ENCODE measurements at regions not wholly inside any gene's neighbourhood (a gene's known extent, or its start where the extent isn't known, plus 50 kb on each side); places are given as distances from the start of the nearest gene placed in this dataset.

- DNase-seq = no peak
These were observed 323.3 kb upstream of the TLE3 start for GRCh38 chr15:70420948-70421482.

GRCh38 chr15:70420086-70420947 is 322.6 kb upstream of the TLE3 start:
- DNase-seq = no peak

GRCh38 chr15:70418943-70419342 is 321.2 kb upstream of the TLE3 start:
- no peak for DNase-seq

- no peak for DNase-seq
These were observed 319.8 kb upstream of the TLE3 start for GRCh38 chr15:70417535-70417934.

DNA sequence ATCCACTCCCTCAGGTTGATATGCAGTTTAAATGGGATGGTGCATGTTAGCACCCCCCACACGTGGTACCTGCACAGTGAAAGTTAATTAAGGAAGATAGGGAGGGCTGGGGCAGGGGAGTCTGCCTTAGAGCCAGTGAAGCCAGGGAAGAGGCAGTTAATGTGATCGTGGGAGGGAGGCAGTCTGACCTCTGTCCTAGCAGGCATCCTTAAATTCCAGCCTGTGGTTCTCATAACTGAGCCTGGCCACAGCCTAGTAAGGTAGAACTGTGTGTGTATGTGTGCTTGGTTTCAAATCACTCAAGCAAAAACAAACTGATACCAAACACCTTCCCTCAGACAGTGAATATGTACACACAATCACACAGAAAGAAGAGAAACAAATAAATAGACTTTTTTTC is 319.1 kb upstream of the TLE3 start:
- no peak for DNase-seq

DNA sequence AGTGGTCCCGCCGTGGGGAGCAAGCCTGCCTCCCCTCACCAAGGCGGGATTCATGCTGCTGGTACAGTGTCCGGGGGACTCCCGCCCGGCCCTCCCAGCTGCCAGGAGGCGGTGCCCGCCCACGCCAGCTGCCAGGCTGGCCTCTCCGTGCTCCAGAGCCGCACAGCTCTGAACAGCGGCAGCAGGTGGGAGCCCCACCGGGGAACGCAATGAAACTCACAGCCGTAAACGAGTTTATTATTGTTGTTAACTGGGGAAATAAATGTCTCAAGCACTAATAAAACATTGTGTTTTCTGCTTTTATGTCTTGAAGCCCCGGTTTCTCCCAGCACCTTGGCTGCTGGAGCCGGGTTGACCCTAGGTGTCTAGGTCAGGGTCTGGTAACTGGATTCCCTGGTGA is 317.7 kb upstream of the TLE3 start:
- no peak for DNase-seq

GRCh38 chr15:70414626-70415025 is 316.9 kb upstream of the TLE3 start:
- DNase-seq = no peak

DNA sequence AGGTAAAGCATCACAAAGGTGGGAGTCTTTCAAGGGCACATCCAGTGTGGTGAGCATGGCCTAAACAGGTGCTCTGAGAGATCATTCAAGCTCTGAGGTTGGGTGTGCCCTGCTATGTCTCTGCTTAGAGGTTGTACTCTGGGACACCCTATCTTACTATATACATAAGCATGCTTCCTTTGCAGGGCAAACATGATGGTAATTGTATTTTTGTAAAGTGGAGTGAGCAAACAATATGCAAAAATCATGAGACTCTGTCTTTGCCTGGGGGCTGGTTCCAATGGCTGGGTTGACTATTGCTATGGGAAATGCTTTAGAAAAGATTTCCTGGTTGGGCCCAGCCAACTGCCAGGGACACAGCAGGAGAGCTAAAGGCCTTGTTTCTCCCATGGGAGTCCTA is 315.1 kb upstream of the TLE3 start:
- no peak for DNase-seq

DNA sequence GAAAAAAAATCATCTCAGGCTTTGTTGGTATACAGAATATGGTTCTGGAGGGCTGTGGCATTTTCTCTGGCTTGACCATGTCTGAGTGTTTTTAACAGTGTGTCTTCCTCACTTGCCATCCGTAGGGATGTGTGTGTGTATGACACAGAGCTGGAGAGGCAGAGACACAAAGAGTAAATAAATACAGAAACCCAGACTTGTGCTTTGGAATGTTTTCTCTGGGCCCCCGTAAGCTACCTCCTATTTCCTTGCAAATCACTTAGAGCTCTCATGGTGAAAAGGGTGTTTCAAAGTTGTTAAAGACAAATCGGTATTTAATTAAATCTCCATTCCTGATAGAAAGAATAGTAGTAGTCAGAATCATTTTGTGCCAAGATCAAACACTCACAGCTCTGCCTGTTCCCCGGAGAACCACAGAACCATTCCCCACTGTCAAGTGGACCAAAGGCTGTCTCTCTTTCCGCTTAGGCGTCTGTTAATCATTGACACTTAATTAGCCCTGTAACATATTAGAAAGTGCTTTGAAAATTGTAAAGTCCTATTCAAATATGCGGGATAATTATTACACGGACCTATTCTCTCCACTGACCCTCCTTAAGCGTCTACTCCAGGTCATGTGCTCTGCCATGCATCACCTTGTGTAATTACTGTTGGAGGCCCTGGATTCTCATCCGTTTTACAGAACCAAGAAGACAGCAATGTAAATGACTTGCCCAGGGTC is 313.6 kb upstream of the TLE3 start:
- no peak for DNase-seq

DNA sequence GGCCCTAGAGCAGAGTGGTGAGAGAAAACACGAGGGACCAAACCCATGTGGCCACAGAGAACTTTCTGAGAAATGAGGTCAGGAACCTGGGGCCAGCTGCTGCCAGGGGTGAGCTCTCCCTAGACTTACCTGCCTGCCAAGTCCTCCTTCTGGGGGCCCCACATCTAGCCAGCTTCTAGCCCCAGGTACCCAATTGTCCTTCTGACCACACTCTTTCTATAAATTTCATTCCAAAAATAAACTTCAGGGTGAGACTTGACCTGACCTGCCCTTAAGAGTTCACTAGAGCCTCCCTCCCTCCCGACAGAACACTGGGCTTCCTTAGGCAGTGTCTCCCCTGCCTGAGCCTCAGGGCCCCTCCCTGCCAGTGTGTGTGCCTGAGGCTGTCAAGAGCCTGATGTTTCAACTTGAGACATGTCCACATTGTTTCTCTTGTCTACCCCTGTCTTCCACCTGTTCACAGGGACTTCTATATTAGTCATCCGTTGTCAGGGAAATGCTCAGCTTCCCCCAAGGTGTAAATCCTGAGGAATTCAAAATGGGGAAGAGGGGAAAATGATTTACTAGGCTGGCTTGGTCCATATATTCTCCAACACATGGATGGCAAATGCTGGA is 312.8 kb upstream of the TLE3 start:
- DNase-seq = peak; percentile 66

DNA sequence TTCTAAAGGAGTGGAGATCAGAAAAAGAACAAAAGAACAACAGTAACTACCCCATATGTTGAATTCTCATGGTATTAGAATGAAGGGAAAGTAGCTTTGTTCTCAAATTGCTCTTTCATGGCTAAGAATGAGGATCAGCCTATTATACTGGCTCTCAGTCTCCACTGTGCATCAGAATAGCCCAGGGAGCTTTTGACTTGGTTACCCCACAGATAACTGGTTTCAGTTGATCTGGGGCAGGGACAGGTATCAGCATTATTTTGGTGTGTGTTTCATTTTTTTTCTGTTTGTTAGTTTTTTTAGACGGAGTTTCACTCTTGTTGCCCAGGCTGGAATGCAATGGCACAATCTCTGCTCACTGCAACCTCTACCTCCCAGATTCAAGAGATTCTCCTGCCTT is 311.7 kb upstream of the TLE3 start:
- DNase-seq = no peak

DNA sequence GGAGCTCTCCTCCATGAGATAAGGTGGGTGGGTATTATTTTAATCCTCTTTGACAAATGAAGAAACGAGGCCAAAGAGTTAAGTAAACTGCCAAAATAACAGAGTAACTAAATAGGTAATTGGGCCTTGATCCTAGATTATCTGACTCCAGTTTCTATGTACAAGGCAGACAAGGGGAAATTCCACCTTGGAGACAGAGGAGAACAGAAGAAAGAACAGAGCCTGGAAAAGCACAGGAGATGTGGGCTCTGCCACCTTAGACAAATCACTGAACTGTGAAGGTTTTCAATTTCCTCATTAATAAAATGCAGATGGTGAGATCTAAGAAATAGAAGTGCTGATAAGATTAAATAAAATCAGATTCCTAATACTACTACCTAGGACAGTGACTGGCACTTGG is 310.2 kb upstream of the TLE3 start:
- no peak for DNase-seq

GRCh38 chr15:70407336-70407670 is 309.6 kb upstream of the TLE3 start:
- DNase-seq = no peak

DNA sequence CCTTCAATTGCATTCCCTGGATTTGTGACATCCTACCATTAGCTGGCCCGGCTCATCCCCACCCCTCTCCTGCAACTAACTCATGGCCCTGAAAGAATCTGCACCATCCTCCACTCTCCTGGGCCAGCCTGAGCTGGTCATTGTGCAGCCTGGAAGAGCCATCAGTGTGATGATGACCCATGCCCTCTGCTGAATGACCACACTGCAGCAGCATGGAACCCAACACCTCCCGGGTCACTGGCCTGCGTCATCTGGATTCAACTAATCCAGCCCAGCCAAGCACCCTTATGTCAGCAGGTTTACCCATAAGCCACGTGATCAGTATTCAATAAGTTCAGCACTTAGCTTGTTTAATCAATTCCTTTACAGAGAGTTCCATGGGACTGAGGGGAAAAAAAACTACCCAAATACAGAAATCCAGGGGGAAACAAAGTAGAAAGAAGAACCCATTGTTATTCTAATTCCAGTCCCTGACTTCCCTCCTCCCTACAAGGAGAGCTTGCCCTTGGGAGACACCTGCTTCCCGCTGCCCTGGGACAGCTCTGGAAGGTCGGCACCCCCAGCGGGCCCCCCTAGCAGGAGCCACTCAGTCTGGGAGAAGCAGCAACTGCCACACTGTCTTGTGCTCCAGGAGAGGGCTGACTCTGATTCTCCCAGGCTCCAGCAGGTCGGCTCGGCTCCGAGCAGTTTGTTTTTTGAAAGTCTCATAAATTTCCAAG is 309.1 kb upstream of the TLE3 start:
- DNase-seq = no peak

- DNase-seq = no peak
These were observed 304.0 kb upstream of the TLE3 start for GRCh38 chr15:70401709-70402108.

GRCh38 chr15:70400766-70401541 is 303.2 kb upstream of the TLE3 start:
- no peak for DNase-seq

- DNase-seq = no peak
These were observed 301.5 kb upstream of the TLE3 start for GRCh38 chr15:70399204-70399603.

DNA sequence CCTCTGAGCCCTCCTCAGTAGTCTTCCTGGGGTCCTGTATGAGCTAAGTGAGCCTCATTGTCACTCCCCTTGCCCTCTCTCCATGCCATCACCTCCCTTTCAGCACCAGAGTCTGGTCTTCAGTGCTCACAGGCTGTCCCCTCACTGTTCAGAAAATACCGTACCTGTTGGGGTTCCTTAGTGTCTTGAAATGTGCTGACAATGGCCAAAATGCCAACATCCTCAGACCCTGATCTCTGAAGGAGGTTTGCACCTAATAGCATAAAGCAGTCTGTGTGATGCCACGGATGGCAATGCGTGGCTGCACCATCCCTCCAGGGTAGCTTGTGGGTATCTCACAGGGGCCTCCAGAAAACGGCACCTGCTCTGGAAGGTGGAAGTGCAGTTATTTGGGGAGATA is 301.0 kb upstream of the TLE3 start:
- no peak for DNase-seq

DNA sequence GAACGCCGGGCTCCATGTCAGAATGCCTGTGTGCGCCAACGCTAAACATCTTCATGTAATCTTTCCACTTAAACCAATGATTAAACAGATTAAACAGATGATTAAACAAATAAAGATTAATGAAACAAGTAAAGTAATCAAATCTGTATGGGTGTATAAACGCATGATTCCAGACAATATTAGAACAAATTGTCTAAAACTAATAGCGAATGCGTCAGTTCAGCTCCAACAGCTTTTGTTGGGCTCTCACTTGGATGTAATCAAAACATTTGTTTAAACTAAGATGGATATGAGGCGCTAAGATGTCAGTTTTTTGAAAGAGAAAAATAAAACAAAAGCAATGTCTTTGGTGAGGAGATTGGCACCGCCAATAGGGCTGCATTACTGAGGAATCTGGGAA is 299.1 kb upstream of the TLE3 start:
- no peak for DNase-seq

GRCh38 chr15:70395164-70395563 is 297.4 kb upstream of the TLE3 start:
- DNase-seq = no peak

DNA sequence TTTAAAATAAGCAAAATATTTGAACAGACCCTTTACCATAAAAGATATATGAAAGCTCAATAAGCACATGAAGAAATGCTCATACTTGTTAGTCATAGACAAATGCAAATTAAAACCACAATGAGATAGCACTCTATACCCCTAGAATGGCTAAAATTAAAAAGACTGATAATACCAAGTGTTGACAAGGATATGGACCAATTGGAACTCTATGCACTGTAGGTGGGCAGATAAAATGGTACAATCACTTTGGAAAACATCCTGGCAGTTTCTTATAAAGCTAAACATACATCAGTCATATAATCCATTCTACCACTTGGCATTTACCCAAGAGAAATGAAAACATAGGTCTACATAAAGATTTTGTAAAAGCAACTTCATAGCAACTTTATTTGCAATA is 293.0 kb upstream of the TLE3 start:
- DNase-seq = no peak

DNA sequence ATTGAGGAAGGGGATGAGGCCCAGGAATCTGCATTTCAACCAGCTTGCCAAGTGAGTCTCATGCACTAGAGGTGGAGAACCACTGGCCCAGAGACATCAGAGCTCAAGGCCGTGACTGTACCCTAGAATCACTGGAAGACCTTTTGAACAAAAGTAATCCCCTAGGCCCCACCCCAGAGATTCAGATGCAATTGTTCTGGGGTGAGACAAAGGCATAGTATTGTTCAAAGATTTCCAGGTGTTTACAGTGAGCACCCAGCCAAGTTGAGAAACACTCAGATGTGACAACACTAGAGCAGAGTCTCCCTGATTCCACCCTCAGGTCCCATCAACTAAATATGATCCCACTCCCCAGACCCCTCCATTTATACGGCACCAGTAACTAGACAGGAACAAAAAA is 290.3 kb upstream of the TLE3 start:
- DNase-seq = peak; percentile 12

Measured in islet precursor cell (in vitro differentiated cells).